Kidney (tissue), 13 donors: ENCODE measurements at regions not wholly inside any gene's neighbourhood (a gene's known extent, or its start where the extent isn't known, plus 50 kb on each side); places are given as distances from the start of the nearest gene placed in this dataset.
A peak's percentile ranks its signal among the peaks of the same experiment; 100 is the strongest.

Experiments used
- DNase-seq, 5 donors: peaks; one replicate each; pipeline ENCODE4 v3.0.0-alpha.2; 2013 to 2020
- FAIRE-seq: peaks from 2 replicates; lab custom pipeline; 2012; peaks lifted over from hg19 to GRCh38; lab: Jason Lieb, UNC
- H3K27ac ChIP-seq, 2 donors: one replicate each; pipeline ENCODE4 v1.7.0; 2013; ENCODE audit warnings: low read depth in 2 of 2, low read length in 2 of 2, inconsistent platforms in 1 of 2
- H3K27me3 ChIP-seq: one replicate; pipeline ENCODE4 v1.7.1; 2013; ENCODE audit warnings: low read length, inconsistent platforms; ENCODE audit not compliant: control insufficient read depth, insufficient read depth
- H3K36me3 ChIP-seq, 3 donors: one replicate each; pipeline versions ENCODE4 v1.7.0 to v1.7.1; 2013; ENCODE audit warnings: low read length in 3 of 3, control low read depth in 1 of 3, inconsistent platforms in 1 of 3; ENCODE audit not compliant: insufficient read depth in 3 of 3, control insufficient read depth in 2 of 3
- H3K4me1 ChIP-seq, 3 donors: one replicate each; pipeline versions ENCODE4 v1.7.0 to v1.7.1; 2013; ENCODE audit warnings: low read length in 3 of 3, inconsistent platforms in 1 of 3, low read depth in 1 of 3; ENCODE audit not compliant: control insufficient read depth in 2 of 3, insufficient read depth in 2 of 3
- H3K4me3 ChIP-seq, 3 donors: one replicate each; pipeline versions ENCODE4 v1.7.0 to v1.8.1; 2013; ENCODE audit warnings: low read length in 3 of 3, control low read depth in 1 of 3, inconsistent platforms in 1 of 3
- H3K9ac ChIP-seq, 3 donors: one replicate each; pipeline versions ENCODE4 v1.7.0 to v1.7.1; 2013; ENCODE audit warnings: low read length in 3 of 3, control low read depth in 1 of 3, inconsistent platforms in 1 of 3
- H3K9me3 ChIP-seq, 3 donors: one replicate each; pipeline versions ENCODE4 v1.7.0 to v1.7.1; 2013; ENCODE audit warnings: low read length in 3 of 3, control low read depth in 1 of 3, inconsistent platforms in 1 of 3; ENCODE audit not compliant: control insufficient read depth in 2 of 3, insufficient read depth in 1 of 3
- CTCF ChIP-seq: IDR thresholded peaks from 3 replicates; pipeline ENCODE4 v1.5.1; 2012; ENCODE audit warnings: mild to moderate bottlenecking, moderate library complexity, borderline replicate concordance; ENCODE audit not compliant: insufficient read depth; ENCODE audit errors: extremely low read depth
- intact Hi-C: fragments of 100-400 bp; cut with DNase I; formaldehyde crosslinking; loops from one replicate; pipeline ENCODE4 v1.11.1; 2022
- donor health status: control.
- donor health status: control.
- donor health status: control.
- donor health status: control.
- donor health status: control.
- donor health status: DM: yes; HTN: yes; CAD: no.
- donor health status: Normal renal cell carcinoma (clear cell type).

- Histone ChIP-seq H3K36me3 (no peaks in the 10 kb centered on the region), H3K9me3 (no peaks in the 10 kb centered on the region), H3K9ac (no peak overlapping the region), H3K4me3 (no peak overlapping the region), H3K27me3 (no peaks in the 10 kb centered on the region), H3K27ac (no peak overlapping the region), H3K4me1 (no peaks in the 10 kb centered on the region)
- intact Hi-C loops, result no loop called here
- FAIRE-seq (no peak), DNase-seq (no peak)
- TF ChIP-seq CTCF, result no peak
Measured at GRCh38 chr5:58122157-58122556, 337.7 kb downstream of the PLK2 start.

- Histone ChIP-seq H3K4me1 (no peaks in the 10 kb centered on the region), H3K36me3 (no peaks in the 10 kb centered on the region), H3K27me3 (no peaks in the 10 kb centered on the region), H3K27ac (no peak overlapping the region), H3K4me3 (no peak overlapping the region), H3K9ac (no peak overlapping the region), H3K9me3 (no peaks in the 10 kb centered on the region)
- intact Hi-C loops, result no loop called here
- no peak for DNase-seq
- FAIRE-seq, result no peak
- TF ChIP-seq CTCF, result no peak
Measured at GRCh38 chr5:58121391-58121790, 338.5 kb downstream of the PLK2 start.

GRCh38 chr5:58117542-58117941 lies 342.3 kb downstream of the PLK2 start:
- no peaks in the 10 kb centered on the region for H3K27me3 ChIP-seq
- no peak overlapping the region for H3K27ac ChIP-seq
- H3K36me3 ChIP-seq, result no peaks in the 10 kb centered on the region
- DNase-seq, result peak in 2 of 5 donors; percentile 29 to 50
- H3K9me3 ChIP-seq, result no peaks in the 10 kb centered on the region
- no peak overlapping the region for H3K4me3 ChIP-seq
- intact Hi-C loops, result no loop called here
- no peak overlapping the region for H3K9ac ChIP-seq
- no peak for FAIRE-seq
- TF ChIP-seq CTCF, result no peak
- peaks cover 0 to 3% (median 0%) of the 10 kb centered on the region in 3 donors for H3K4me1 ChIP-seq

- H3K4me1 ChIP-seq, result peaks cover 0 to 3% (median 0%) of the 10 kb centered on the region in 3 donors
- H3K9ac ChIP-seq, result no peak overlapping the region
- H3K27me3 ChIP-seq, result no peaks in the 10 kb centered on the region
- no peaks in the 10 kb centered on the region for H3K9me3 ChIP-seq
- intact Hi-C loops, result no loop called here
- DNase-seq, result peak in 1 of 5 donors; percentile 34
- no peak overlapping the region for H3K27ac ChIP-seq
- no peaks in the 10 kb centered on the region for H3K36me3 ChIP-seq
- H3K4me3 ChIP-seq, result no peak overlapping the region
- no peak for FAIRE-seq
- no peak for TF ChIP-seq CTCF
Measured at GRCh38 chr5:58116346-58116745, 343.5 kb downstream of the PLK2 start.
